GM21447 (cell line): ENCODE measurements at regions not wholly inside any gene's neighbourhood (a gene's known extent, or its start where the extent isn't known, plus 50 kb on each side); places are given as distances from the start of the nearest gene placed in this dataset.

Experiments
- ATAC-seq: cut with Tn5 transposase; IDR thresholded peaks from one replicate; pipeline ENCODE4 v1.9.1; 2021; ENCODE audit not compliant: unreplicated experiment

DNA sequence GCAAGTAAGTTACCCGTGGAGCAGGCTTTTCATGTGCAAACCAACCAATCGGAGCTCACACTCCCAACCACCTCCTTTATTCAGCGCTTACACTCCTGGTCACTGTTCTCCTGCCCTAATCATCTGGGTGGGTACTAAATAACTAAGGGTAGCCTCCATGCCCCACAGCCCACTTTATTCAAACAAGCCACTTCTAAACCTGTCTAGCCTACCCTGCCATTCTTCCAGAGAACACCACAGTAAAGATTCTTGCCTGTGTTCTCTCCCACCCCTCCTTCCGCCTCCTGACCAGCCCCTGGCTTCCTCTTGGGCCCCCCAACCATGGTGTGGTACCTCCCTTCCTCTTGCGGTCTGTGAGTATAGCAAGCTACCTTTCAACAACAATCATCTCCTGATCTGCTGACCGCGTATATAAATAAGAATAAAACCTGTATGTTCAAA is 581.9 kb downstream of the VRK1 start:
- ATAC-seq = no peak

DNA sequence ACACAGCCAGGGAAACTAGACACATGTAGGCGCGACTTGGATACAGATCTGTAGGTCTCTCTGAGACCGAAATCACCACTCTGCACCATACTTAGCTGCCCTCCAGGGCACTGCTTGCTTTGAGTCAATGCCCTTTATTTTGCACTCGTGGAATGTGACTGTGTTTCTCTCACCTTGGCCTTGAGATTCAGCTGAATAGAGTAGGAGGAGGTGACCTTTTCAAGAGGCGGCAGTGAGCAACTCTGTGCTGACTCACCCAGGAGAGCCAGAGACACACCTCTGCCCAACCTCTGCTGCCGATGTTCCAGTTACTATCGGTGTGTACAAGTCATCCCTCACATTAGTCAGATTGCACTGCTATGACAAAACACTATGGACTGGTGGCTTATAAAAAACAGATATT is 583.4 kb downstream of the VRK1 start:
- ATAC-seq = no peak

DNA sequence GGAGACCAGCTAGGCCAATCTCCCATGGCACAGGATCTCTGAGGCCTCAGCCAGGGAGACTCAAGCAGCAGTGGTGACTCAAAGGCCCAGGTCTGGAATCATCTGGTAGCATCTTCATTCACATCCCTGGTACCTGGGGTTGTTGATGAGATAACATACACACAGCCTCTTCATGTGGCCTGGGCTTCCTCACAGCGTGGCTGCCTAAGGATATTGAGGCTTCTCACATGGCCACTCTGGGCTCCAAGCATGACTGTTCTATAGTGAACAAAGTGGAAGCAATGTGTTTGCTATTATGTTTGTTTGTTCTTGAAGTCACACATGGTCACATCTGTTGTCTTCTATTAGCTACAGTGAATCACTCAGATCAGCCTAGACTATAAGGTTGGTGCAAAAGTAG is 584.1 kb downstream of the VRK1 start:
- no peak for ATAC-seq

DNA sequence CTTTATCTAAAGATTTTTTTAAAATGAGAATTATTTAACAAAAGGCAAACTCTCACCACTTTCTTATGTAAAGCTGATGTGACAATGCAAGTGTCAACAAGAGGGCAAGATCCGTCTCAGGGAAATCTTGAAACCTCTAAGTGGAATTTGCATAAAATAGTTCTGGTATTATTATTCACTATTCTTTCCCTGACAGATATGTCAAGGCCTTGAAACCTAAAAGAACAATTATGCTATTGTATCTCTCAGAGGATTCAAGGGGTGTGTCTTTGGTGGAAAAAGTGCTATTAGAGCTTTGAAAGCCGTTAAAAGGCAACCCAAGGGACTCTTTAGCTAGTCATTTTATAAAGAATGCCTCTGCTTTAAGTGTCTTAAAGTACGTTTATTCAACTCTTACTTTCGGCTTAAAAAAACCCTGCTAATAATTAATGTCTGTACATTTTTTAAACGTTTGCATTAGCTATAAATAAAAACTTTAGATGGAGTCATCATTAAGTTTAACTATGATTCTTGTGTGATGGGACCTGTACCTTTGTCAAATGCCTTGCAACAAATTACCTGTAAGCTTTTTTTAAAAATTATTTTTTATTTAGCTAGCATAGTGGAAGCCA is 585.5 kb downstream of the VRK1 start:
- ATAC-seq = no peak

DNA sequence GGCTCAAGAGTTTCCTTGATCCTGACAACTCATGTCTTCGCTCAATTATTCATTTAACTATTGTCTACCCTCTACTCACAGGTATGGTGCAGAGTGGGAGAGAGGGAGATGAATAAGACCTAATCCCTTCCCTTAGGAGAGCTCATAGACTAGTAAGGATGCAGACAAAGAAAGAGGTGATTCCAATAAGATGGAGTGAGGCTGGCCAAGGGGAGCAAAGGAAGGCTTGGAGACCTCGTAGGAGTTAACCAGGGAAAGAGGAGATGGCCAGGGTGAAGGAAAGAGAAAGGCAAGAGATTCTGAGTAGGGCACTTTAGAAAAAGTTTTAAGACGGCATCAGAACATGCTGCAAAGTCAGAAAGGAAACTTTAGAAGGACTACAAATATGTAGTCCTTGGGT is 588.5 kb downstream of the VRK1 start:
- ATAC-seq = no peak

DNA sequence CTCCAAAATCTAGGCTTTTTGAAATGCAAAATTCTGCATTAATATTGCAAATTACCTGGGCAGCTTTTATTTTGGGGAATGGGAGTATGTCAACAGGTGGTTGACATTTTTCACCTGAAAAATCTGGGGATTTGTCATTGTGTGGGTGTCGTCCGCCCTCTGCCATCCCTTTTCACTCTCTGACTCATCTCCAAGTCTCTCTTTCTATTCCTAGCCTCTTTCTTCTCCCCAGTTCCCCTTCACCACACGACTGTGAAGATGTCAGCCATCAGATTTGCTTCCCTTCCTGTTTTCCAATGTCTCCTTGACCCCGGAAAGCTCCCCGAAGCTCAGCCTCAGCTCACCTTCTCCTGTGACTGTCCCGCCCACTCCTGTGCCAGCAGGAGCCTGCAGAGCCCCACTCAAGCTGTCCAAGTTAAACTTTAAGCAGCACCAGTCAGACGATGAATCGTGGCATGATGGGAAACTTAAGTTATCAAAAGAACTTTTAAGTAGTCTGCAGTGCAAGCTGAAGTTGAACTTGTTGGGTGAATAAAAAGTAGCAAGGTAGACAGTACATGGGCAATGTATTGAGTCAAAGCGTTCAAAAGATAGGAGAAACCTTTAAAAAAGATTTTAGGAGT is 590.2 kb downstream of the VRK1 start:
- ATAC-seq = no peak

DNA sequence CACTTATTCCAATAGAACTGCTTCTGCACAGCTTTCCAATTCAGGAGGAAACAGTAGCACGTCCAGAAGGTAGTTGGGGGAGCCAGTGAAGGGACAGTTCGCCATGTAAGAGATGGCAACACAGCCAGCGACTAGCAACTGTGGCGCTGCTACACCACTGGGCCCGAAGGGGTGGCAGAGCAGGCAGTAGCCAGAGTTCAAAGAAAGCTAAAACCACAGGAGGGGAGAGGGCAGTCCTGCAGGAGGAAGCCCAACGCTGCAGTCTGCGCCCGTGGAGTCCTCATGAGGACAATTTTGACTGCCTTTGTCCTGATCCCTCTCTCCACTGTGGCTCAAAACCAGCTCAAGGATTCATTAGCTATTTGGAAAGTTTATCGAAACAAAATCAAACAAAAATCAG is 591.2 kb downstream of the VRK1 start:
- ATAC-seq = no peak

DNA sequence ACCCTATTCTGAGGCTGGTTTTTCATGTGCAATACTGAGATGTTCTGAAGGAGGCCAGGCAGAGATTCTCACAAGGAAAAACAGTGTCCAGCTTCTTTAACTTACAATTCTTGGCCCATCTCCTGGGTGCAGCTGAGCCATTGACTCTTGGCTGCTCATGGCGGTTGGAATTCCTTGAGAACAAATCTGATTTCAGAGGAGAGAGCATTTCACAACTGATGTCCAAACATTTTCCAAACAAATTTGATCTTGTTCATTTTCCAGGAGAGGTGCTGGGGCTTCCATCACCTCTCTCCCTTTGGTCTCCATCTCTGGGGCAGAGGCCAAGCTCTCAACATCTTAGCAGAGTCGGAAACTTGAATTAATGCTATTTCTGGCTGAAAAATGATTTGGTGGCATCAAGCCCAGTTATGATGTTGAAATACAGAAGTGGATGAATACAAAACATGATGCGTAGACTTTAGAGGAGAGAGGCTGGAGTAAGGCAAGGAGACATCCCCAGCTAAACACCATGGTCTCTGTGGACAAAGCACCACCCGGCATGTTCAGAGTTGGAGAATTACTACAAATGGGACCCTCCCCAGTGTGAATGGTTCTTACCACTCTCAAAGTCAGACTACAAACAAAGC is 593.0 kb downstream of the VRK1 start:
- ATAC-seq = no peak

DNA sequence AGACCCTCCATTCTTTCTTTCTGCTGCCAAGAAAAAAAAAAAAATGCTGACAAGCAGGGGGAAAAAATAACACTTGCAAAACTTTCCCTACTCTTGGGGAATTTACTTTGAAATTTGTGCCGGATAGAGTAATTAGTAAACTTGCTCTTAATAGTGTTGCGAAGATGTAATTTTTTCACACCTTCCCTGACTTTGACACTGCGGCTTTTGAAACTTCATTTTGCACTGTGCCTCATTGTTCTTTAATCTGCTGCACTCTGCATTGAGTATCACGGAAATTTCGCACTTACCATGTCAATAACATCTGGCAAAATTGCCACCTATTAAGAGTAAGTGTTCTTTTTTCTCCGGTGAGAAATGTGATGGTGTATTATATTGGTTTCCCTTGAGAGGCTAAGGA is 596.1 kb downstream of the VRK1 start:
- no peak for ATAC-seq

DNA sequence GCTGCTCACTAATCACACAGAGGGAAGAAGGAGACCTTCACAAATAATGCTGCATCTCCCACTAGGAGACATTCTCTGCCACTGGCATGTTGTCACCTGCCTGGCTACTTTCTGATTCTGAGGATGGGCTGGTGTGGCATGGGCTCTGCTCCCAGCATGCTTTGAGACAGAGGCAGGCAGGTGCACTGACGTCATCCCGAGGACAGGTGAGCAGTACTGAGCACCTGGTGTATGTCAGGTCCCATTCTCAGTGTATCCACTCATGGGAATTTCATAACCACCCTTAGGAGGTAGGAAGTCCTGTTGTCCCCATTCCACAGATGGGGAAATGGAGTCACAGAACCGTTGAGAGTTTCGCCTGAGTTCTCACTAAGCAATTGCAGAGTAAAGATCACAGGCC is 597.9 kb downstream of the VRK1 start:
- no peak for ATAC-seq

DNA sequence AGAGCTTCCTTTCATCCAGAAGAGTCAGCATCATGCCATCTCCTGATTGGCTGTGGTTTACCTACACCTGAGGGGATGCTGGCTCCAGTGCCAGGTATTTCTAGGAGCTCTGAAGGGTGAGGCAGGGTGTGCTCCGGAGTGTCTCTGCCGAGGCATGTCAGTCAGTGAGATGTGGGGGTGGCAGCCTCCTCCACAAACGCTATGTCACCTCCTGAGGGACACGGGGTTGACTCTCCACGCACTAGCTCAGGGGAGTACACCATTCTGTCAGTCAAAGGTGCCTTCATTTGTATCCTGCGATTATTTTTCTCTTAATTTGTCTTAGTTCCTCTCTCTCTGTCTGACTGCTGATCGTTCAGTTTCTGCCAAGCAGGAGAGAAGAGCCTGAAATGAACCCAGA is 604.5 kb downstream of the VRK1 start:
- ATAC-seq = no peak

DNA sequence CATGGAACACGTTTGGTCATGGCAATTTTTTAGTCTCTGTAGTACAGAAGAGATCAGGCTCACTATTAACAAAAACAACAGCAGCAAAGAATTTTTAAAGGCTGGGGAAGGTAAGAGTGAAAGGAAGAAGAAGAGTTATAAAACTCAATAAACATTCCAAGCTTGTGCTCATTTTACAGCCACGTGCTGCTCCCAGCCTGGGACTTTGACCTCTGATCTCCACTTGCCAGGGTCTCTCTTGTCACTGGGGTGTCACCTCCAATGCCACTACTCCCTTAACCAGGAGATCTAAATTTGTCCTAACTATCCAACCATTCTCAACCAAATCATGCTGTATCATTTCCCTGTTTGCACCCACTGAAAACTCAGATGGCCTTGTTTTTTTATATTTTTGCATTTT is 605.1 kb downstream of the VRK1 start:
- ATAC-seq = no peak

DNA sequence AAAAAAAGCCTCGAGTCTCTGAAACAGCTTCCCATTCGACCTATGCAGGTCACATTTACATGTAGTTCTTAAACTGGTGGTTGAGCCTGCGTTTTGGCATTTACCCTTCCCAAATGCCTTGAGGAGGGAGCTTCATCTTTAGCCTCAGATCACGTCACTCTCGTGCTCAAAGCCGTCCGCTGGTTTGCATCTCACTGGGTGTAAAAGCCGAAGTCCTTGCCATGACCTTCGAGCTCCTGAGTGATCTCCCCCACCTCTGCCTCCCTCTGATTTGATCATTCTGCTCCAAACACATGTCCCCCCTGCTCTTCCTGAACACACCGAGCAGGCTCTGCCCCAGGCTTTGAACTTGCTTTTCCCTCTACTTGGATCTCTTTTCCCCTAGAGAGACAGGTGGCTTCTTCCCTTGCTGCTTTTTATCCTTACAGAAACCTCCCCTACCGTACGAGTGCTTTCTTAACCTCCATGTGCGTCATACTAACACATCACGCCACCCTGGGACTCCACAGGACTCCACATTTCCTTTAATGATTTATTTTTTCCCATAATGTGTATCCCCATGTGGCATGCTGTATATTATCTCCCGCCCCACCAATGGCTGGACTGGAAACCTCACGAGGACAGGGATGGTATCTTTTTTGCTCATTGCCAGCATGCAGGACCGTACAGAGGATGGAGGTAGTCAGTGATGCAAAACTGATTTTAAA is 610.7 kb downstream of the VRK1 start:
- ATAC-seq = no peak

DNA sequence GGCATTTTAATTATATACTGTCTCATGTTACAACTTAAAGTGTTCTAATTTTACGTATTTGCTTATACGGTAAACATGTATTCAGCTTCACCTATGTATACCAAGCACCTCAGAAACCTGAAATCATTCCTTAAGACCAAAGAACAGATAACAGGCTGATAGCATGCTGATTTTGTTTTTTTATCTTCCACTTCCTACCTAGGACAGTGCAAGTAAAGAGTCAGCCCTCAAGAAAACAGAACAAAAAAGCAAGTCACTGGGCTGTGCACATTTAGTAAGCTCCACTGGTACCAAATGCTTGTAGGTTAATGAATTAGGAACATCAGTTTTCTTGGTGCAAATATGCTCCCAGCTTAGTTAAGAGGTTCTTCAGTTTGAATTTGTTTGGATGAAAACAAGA is 611.3 kb downstream of the VRK1 start:
- no peak for ATAC-seq

DNA sequence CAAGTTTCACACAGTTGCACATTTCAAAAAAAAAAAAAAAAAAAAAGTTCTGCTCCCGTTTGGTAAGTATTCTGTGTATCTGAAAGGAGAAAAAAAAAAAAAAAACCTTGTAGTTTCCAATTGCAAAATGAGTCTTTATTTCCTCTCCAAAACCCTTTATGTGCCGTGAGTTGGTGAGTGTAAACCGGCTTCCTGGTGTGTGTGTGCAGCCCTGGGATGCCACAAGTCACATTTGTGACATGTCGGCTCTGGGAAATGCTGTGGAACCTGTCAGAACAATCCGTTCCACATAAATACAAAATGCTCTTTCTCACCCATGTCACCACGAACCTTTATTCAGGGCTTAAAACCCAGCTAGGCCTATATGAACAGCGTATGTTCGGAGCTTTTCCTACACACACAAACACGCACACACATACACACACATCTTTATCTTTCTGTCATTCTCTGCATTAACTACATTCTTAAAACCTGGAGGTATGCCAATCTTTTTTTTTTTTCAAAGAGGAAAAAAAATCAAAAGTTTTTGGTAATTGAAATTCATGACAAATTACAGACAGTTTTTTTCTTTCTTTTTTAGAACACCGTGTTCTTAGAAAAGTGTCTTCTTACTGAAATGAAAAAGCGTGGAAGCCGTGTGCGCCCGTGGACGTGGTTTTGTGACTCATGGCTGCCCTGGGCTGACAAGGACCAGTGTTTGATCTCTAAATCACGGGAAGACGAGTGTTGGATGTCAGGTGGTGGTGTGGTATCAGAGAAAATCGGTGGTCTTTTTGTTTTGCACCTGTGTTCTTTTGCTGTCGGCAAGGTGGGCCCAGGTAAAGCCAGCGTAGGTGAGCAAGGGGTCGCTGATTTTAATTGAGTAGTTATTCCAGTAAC is 612.0 kb downstream of the VRK1 start:
- ATAC-seq = no peak

DNA sequence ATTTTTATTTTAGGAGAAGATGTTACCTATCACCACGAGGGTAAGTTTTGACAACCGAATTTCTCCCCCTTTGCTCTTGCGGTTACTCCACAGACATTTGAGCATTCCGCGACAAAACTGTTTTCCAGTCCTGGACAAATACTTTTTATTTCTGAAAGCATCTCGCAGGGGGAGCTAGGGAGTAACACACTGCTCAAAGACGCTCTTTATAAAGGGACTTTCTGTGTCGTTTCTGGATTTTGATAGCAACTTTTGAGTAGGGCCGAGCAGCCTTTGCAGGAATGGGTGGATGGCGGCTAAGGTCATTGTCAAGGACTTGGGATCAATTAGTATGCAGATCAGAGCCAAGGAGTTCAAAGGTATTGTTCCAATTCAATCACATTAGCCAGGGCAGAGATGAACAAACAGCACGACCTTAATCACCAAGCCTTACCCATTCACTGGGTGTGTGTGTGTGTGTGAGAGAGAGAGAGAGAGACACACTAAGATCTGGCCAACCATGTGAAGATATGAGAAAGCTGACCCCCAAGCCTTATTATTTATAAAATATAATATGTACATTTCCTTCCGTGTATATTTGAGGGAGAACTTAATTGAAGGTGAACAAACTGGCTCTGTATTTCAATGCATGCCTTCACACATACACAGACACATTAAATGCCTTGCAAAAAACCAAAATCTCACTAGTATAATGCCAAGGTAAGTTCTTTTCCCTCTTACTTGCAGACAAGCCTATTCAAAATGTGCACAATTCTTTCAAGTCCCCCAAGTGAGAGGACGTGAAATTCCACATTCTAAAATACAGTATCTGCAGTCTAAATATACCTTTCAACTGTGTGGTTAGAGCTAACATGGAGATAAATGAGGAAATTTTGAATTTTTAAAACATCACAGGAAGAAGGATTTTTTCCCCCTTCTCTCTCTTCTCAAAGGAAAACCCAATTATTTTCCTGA is 613.8 kb downstream of the VRK1 start:
- ATAC-seq = no peak

DNA sequence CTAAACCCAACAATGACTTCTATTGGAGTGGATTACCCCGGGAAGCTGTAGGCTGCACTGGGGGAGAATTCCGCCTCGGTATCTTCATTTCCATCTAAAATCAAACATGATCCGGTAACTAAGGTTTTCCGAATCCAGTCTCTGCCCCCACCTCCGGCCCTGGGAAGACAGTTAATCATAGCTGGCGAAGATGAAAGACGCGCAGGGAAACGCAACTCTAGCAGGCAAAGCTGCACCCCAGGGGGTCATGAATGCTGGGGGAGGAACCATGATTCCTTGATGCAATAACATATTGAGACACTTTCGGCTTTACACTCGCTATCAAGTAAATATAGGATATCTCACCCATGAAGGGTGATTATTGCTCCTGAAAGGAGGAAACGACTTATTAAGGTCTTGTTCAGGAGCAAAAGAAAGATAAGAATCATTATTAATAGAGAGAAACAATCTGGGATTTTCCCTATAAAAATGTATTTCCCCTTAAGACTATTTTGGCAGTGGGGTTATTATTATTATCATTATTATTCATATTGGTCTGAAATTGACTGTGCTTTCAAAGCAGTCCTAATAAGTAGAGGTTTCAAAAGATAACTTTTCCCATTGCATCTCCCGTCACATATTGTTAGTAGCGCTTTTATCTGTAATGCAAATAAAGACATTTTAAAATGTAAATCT is 614.9 kb downstream of the VRK1 start:
- ATAC-seq = no peak

DNA sequence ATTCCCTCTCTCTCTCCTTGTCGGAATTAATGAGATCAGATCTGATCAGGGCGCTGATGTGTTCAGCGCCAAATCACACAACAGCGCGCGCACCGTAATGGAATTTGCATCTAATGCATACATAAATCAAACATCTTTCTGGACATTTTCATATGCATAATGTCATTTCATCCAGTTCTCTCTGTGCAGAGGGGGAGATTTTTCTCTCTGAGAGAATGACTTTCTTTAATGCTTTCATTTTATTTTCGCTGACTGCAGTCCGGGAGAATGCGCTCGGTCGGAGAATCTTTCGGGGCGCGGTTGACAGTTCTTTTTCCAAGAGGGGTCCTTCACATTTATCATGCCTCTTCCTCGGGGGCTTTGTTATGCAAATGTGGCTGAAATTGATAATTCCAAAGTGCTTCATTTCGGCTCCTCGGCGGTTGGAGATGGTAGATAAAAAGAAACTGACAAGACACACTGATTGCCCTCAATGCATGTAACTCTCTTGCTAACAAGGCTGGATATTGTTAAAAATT is 615.9 kb downstream of the VRK1 start:
- ATAC-seq = no peak
